ENCODE measurements at regions not wholly inside any gene's neighbourhood (a gene's known extent, or its start where the extent isn't known, plus 50 kb on each side); places are given as distances from the start of the nearest gene placed in this dataset.
"Not testable (repeated sequence)": the region's sequence is repeated elsewhere in the genome, so short reads cannot be mapped to it uniquely, and the experiment has no call there.

GRCh38 chr14:85023866-85024265 lies 506.1 kb upstream of the FLRT2 start:
- not testable (repeated sequence) for DNase-seq (ENCODE audit: low spot score)

GRCh38 chr14:85024931-85025330 lies 505.0 kb upstream of the FLRT2 start:
- no peak for DNase-seq (ENCODE audit: low spot score)

GRCh38 chr14:85027681-85028370 lies 502.1 kb upstream of the FLRT2 start:
- DNase-seq (ENCODE audit: low spot score) = no peak

GRCh38 chr14:85037411-85037810 lies 492.5 kb upstream of the FLRT2 start:
- no peak for DNase-seq (ENCODE audit: low spot score)

GRCh38 chr14:85038526-85039352 lies 491.2 kb upstream of the FLRT2 start:
- DNase-seq (ENCODE audit: low spot score) = no peak

- DNase-seq (ENCODE audit: low spot score) = no peak
Observed at GRCh38 chr14:85039353-85039626, 490.7 kb upstream of the FLRT2 start.

- DNase-seq (ENCODE audit: low spot score) = no peak
Observed at GRCh38 chr14:85040046-85040685, 489.8 kb upstream of the FLRT2 start.

- no peak for DNase-seq (ENCODE audit: low spot score)
Observed at GRCh38 chr14:85041618-85042017, 488.3 kb upstream of the FLRT2 start.

GRCh38 chr14:85042301-85042700 lies 487.6 kb upstream of the FLRT2 start:
- DNase-seq (ENCODE audit: low spot score) = no peak

- no peak for DNase-seq (ENCODE audit: low spot score)
Observed at GRCh38 chr14:85050180-85050579, 479.8 kb upstream of the FLRT2 start.

- no peak for DNase-seq (ENCODE audit: low spot score)
Observed at GRCh38 chr14:85052646-85053045, 477.3 kb upstream of the FLRT2 start.

- DNase-seq (ENCODE audit: low spot score) = no peak
Observed at GRCh38 chr14:85054178-85054577, 475.8 kb upstream of the FLRT2 start.

GRCh38 chr14:85056267-85056666 lies 473.7 kb upstream of the FLRT2 start:
- no peak for DNase-seq (ENCODE audit: low spot score)

- no peak for DNase-seq (ENCODE audit: low spot score)
Observed at GRCh38 chr14:85057221-85057620, 472.7 kb upstream of the FLRT2 start.

GRCh38 chr14:85058150-85058549 lies 471.8 kb upstream of the FLRT2 start:
- DNase-seq (ENCODE audit: low spot score) = no peak

GRCh38 chr14:85060121-85060520 lies 469.8 kb upstream of the FLRT2 start:
- no peak for DNase-seq (ENCODE audit: low spot score)

- no peak for DNase-seq (ENCODE audit: low spot score)
Observed at GRCh38 chr14:85061256-85061655, 468.7 kb upstream of the FLRT2 start.

- DNase-seq (ENCODE audit: low spot score) = no peak
Observed at GRCh38 chr14:85063747-85064146, 466.2 kb upstream of the FLRT2 start.

GRCh38 chr14:85071447-85071846 lies 458.5 kb upstream of the FLRT2 start:
- DNase-seq (ENCODE audit: low spot score) = no peak

- no peak for DNase-seq (ENCODE audit: low spot score)
Observed at GRCh38 chr14:85074955-85075354, 455.0 kb upstream of the FLRT2 start.

- no peak for DNase-seq (ENCODE audit: low spot score)
Observed at GRCh38 chr14:85075694-85076476, 454.1 kb upstream of the FLRT2 start.

- DNase-seq (ENCODE audit: low spot score) = not testable (repeated sequence)
Observed at GRCh38 chr14:85077716-85078115, 452.2 kb upstream of the FLRT2 start.

Data from COLO829 (cell line).